ENCODE measurements at regions not wholly inside any gene's neighbourhood (a gene's known extent, or its start where the extent isn't known, plus 50 kb on each side); places are given as distances from the start of the nearest gene placed in this dataset.

DNA sequence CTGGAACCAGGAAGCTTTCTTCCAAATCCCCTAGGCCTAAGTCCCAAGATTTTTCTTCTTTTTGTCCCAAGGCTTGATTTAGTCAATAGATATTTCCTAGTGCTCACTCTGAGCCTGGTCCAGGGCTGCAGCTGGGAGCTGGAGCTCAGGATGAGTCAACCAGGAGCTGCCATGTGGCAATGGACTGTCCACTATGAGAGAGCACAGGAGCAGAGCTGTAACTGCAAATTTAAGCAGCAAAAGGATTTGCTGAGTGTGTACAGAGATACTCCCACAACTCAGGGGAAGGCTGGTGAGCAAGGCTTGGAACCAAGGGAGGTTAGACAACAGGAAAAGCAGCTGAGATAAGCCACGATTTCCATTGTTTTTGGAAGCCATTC, 92.1 kb upstream of the CXCL12 start:
- DNase-seq = no peak

DNA sequence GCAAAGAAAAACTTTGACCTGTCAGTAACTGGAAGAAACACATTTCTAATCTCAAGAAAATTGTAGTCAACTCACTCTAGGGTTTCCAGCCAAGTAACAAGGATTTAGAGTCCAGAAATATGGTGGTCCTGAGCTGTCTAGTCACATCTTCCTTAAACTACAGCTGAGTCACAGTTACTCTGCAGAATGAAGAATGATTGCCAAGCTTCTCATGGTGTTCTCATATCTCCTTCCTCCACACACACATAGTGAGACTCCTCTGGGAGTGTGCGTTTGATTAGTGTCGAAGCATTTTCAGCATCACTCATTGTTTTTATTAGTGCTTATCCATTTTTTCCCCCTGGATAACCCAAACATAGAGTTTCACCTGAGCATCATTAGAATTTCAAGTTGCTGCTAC, 93.1 kb upstream of the CXCL12 start:
- no peak for DNase-seq

DNA sequence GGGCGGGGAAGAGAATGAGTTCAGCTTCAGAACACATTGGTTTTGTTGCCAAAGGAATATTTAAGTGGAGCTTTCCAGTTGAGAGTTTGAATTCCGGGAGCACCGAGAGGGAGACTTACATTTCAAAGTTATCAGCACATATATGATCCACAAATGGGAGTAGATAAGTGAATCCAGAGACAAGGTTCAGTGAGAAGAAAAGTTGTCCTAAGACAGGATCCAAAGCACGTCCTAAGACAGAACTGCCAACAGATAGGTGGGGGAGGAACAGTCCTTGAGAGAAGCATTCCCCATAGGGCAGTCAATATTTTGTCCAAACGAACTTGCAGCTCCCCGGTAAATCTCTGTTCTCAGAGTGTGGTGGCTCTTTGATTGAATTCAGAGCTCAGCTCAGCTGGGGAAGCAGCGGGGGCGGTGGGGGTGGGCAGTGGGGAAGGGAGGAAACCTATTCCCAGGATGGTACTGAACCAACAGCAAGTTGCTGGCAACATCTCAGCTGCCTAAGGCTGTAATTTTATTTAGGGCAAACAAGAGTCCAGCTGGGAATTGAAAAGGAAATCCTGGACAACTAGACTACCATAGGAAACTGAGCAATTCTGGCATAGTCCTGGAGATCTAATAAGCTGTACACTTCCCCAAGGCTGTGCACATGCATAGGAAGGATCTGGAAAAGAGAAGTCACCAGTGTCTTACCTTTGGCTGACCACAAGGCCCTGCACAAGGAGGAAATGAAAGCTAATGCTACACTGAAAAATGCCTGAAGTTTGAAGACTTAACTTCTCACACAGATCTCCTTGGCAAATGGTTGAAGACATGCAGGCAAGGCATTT, 94.2 kb upstream of the CXCL12 start:
- DNase-seq = no peak

DNA sequence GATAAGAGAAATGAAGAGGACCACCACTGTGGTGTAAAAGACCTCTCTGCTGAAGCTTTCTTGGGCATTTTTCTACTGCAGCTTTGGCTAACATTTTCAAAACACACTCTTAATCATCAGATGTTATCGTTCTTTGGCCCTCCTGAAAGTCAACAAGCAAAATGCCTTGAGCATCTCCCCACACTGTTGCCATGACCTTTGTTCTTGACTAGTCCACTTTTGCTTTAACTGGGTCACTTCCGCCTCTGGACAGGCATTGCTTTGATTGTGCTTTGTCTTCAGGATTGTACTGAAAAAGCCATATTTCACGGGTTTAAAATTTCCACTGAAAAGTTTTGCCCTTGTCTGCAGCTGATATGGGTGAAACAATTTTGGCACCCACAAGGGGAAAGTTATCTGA, 107.8 kb upstream of the CXCL12 start:
- no peak for DNase-seq

DNA sequence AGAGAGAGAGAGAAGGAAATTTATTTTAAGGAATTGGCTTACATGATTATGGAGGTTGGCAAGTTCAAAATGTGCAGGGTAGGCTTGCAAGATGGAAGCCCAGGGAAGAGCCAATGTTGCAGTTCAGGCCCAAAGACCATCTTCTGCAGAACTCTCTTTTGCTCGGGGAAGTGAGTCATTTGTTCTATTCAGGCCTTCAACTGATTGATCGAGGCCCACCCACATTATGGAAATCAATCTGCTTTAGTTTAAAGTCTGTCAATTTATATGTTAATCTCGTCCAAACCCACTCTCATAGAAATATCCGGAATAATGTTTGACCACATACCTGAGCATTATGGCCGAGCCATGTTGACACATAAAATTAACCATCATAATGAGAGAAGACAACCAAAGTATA, 113.3 kb upstream of the CXCL12 start:
- DNase-seq = no peak

DNA sequence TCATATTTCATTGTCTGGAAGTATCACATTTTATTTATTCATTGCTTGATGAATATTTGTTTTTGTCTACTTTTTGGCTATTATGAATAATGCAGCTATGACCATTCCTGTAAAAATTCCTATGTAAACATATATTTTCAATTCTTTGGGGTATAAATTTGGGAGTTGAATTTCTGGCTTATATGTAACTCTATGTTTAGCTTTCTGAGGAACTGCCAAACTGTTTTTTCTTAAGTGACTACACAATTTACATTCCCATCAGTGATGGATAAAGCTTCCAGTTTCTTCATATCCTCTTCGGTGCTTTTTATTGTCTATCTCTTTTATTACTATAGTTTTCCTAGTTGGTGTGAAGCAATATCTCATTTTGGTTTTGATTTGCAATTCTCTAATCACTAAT, 115.6 kb upstream of the CXCL12 start:
- DNase-seq = no peak

DNA sequence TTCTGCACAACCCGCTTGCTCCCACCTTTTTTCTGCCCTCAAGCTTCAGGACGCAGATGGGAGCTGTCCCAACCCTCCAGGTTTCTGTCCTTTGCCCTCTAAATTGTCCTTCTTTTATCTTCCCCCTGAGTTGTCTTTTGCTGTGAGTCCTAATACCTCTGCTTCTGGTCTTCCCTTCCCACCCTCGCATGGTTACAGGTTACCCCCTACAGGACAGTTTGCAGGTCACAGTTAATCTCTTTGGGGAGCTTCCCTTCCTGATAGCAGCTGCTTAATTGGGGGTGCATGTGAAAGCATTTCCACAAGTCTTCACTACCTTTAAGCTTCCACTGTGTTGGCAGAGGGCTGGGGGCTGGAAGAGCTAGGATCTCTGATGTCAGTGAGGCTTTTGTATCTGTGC, 121.5 kb upstream of the CXCL12 start:
- no peak for DNase-seq

DNA sequence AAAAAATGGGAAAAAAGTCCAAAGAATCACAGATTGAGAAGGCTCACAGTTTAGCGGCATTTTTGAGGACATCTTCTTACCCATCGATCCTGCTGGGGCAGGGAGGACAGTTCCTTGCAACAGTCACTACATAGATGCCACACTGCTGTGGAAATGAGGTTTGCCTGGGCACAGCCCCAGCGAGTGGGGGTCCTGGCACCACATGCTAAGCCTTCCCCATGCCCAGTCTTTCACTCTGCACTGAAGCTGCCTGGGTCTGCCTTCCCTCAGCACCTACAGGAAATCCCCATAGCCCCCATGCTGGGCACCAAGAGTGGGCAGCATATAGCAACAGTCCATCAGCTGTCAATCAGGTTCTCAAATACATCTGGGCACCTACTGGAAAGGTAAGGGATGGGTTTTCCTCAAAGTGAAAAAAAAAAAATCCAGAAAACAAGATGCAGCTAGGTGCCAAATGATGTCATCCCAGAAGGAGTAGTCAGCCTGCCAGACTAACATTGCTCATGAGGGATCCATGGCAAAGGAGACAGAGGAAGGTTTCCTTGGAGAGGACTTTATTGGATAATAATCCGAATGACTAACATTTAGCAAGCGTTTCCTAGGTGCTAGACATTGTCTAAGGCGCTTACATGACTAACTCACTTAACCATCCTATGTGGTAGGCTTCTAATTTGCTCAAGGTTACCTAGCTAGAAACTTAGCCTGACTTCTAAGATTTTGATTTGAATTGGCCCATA, 125.7 kb upstream of the CXCL12 start:
- no peak for DNase-seq

DNA sequence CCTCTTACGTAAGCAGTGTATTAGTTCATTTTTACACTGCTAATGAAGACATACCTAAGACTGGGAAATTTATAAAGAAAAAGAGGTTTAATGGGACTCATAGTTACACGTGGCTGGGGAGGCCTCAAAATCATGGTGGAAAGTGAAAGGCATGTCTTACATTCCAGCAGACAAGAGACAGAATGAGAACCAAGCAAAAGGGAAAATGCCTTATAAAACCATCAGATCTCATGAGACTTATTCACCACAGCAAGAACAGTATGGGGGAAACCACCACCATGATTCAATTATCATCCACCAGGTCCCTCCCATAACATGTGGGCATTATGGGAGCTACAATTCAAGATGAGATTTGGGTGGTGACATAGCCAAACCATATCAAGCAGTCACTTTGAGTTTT, 126.3 kb upstream of the CXCL12 start:
- DNase-seq = no peak

DNA sequence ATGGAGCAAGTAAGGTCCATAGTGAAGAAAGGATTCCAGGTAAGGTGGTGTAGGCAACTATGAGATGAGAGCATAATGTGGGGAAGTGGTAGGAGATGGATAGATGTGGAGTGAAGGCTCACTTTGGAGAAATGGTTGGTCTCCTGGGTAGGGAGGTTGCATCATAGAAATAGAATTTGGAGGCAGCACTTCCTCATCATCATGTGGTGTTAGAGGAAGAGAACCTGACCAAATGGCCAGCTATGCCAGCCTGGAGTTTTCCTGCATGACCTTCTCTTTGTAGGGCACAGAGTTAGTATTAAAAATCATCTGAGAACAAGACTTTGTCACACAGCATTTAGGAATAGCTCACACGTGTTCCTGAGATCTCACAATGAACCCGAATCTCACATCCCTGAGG, 126.7 kb upstream of the CXCL12 start:
- DNase-seq = no peak

DNA sequence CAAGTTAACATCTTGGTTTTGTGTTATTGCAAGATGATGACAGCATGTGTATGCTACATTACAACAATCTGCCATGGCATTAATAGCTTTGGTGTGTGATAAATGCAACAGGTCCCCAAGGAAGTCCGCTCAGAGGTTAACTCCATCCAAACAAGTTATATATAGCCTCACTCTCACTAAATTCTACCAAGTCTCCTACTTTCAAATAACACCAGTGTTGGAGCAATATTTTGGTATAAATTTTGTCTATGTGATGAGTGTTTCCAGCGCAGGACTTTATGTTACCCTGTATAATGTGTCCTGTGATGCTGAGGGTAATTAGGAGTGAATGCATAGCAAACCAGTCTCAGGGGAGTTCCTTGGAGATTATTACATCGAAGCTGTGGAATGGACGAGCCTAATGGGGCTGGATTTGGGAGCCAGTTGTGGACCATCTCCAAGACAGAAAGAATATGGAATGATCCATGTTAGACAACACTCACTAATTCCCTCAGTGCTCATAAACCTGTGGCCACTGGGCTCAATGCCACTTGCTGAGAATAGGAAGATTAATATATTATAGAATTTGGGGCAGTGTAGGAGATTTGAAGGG, 127.6 kb upstream of the CXCL12 start:
- no peak for DNase-seq

DNA sequence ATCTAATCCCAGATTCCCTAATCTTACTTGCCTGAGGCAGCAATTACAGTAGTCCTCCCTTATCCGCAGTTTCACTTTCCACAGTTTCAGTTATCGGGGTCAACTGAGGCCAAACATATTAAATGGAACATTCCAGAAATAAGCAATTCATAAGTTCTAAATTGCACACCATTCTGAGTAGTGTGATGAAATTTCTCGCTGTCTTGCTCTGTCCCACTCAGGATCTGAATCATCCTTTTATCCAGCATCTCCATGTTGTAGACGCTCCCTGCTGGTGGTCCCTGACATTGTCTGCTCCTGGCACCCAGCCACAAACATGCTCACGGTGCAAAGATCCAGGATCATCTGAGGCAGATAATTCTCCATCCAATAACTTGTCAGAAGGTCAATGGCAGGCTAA, 128.7 kb upstream of the CXCL12 start:
- DNase-seq = no peak

DNA sequence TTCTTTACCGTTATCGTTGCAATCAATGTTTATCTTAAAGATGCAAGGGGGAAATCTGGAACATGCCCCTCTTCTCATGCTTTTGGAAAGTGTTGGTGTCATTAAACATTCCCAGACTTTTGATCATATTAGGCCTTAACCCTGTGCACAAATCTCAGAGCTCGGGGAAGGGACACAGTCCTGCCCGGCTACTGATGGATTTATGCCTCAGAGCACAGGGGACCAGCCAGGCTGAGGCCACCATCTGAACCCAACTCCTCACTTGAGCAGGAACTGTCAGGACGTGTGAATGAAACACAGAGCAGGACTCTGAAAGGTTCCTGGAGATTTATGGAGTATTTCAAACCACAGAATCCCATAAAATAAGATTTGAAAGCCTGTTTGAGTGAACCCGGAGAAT, 132.0 kb upstream of the CXCL12 start:
- no peak for DNase-seq

DNA sequence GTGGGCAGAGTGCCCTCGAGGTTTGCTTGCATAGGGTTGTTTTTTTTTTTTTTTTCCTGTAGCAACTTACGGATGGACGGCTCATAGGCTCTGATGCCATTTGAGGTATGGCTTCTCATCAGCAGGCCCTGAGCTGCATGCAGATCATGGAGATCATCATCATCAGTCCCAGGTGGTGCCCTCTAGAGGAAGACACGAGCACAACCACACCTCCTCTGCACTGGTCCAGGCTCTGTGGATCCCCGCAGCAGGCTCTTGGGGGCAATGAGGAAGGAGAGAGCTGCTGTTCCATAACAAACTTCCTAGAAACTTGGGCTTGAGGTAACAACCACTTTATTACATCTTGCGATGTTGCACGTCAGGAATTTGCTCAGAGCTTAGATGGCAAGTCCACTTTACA, 132.7 kb upstream of the CXCL12 start:
- no peak for DNase-seq

DNA sequence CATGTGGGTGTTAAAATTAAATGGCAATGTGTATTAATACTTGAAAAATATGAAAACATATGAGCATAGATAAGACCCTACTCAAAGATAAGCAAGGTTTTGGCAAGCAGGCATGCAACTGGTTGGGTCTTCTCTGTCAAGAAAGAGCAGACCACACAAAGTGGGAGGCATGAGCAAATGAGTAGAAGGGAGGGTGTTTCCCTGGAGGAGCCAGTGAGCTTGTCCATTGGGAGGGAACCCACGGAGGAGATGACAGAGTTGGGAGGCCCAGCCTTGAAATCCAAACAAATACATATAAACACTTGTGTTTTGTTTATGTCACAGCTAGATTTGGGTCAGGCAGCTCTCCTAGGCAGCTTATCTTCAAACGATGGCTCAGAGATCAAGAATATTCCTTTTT, 134.5 kb upstream of the CXCL12 start:
- no peak for DNase-seq

DNA sequence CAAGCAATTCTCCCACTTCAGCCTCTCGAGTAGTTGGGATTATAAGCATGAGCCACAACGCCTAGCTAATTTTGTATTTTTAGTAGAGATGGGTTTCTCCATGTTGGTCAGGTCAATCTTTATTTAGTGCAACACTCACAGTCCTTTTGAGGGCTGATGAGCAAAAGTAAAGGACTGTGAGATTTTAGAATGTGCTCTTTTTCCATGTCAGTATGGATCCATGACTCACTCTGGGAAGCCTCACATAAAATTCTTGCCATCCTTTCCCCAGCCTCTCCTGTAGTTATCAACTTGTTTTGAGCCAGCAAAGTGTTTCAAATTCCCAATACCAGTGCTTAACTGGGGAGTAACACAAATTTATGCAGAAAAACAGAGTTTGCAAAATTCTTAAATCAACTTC, 135.8 kb upstream of the CXCL12 start:
- DNase-seq = no peak

DNA sequence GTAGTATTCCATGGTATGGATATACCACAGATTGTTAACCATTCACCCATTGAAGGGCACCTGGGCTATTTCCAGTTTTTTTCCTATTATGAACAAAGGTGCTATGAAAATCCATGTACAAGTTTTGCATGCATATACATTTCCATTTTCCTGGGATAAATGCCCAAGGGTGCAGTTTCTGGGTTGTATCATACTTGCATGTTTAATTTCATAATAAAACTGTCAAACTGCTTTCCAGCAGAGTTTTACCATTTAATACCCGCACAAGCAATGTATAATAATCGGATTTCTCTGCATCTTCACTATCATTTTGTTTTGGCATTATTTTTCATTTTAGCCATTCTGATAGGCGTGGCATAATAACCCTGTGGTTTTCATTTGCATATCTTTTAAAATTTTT, 154.3 kb upstream of the CXCL12 start:
- no peak for DNase-seq

DNA sequence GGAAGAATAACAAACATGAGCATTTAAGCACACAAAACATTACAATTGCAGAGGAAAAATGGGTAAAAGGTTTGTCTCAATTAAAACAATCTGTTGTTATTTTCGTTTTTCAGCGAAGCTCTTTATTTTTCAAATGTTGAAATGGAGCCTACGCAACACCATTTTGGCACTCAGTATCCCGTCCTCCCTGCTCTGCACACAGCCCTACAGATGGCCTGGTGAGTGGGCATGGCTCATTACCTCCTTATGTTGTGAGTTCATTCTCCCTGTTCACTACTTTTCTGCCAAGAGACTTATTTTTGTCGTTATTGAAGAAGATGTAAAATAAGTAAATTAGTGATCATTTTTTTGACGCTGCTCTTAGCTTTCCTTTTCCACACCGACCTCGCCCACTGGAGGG, 167.8 kb upstream of the CXCL12 start:
- DNase-seq = no peak

DNA sequence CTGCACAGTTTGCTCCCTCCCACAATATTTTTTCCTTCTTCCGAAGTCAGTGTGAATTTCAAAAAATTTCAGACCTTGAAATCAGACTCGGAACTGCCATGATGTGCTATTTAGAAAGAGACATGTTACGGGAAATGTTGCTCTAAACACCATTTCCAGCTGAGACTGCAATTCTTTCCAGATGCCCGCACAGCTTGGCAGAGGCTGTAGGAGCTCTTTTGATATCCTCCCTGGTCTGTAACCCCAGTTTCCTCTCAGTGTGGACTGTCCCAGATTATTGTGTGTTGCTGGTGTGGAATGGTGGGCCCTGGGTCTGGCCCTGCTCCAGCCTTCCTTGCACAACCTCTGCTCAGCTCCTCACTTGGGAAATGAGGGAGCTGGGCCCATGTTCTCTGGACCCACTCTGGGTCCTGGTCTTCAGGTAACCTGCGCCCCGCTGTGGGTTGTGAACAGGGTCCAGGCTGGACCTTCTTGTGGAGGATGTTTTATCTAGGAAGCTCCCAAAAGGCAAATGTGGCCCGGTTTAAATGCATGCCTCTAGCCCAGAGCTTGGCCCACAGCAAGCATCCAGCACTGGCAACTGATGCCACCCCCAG, 172.8 kb upstream of the CXCL12 start:
- DNase-seq = no peak

DNA sequence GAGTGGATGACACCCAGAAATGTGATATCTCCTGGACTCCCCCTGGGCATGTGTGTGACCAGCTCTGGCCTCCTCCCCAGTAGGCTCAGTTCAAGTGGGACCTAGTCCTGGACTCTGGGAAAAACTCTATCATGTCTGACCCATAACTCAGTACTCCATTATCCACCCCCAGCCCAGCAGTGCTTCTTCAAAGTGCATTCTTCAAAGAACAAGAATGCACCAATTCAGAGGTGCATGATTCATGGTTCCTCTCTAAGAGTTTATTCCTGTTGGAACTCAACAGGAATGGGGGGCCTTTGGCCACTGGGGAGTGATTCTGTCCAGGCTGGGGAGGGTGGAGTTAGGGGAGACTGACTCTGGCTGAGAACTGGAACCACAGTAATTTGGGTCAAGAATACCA, 173.6 kb upstream of the CXCL12 start:
- no peak for DNase-seq

DNA sequence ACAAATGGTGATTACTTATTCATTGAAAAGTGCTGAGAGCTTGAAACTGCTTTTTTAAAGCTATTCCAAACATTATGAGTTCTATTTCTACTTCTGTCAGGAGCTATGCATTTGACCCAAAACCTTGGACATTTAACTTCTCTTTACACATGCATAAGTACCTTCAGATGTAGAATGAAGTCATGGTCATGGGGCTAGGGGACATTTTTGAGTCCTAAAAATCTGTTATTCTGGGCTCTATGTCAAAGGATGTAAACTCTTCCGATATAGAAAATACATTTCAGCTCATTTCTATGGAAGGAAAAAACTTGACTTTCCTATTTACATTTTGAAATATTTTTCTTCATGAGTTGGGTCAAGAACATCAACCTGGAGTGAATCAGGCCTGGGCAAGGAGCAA, 179.5 kb upstream of the CXCL12 start:
- DNase-seq = no peak

DNA sequence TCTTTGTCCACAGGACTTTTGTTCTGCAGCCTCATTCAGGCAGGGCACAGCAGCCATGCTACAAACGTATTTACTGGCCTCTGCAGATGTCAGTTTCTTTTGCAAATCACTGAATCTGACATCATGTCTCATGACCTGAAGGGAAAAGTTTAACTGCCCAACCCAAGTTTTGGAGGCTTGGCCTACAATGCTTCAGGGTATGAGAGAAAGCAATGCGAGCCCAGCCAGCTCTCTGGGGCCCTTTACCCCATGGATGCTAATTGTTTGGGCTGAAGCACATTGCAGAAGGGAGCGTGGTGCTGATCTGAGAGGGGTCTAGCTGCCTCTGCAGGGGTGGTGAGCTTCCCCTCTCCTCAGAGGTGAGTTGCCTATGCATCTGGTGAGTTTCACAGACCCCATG, 179.9 kb upstream of the CXCL12 start:
- DNase-seq = no peak

DNA sequence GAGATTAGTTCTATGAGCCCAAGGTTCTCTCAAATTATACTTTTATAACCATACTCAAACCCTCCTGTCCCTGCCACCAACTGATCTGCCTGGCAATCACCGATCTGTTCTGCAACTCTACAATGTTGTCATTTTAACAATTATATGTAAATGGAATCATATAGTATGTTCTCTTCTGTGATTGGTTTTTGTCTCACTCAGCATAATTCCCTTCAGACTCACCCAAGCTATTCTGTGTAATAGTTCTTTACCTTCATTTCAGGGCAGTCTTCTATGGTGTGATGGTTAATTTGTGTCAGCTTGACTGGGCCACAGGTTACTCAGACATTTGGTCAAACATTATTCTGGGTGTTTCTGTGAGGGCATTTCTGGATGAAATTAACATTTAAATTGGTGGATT, 181.9 kb upstream of the CXCL12 start:
- no peak for DNase-seq

DNA sequence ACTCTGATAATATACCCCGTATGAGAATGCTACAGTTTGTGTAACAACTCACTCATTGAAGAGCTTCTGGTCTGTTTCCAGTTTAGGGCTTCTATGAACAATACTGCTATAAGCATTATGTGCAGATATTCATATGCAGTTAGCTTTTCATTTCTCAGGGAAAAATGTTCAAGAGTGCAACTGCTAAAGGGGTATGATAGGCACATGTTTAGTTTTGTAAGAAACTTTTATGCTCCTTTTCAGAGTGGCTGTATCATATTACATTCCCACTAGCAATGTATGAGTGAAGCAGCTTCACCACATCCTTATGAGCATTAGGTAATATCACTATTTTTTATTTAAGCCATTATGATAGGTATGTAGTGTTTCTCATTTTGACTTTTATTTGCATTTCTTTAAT, 182.6 kb upstream of the CXCL12 start:
- DNase-seq = no peak

All from activated effector memory CD4-positive, alpha-beta T cell treated with anti-CD3 and anti-CD28 coated beads, Interleukin-2, amount 50 U/mL, for 16 hours (primary cell).